Activated CD4-positive, alpha-beta T cell treated with anti-CD3 and anti-CD28 coated beads, Interleukin-2, amount 50 U/mL, for 48 hours (primary cell): ENCODE measurements at regions not wholly inside any gene's neighbourhood (a gene's known extent, or its start where the extent isn't known, plus 50 kb on each side); places are given as distances from the start of the nearest gene placed in this dataset.

Experiments used
- DNase-seq, 2 experiments: peaks; one replicate each; pipeline ENCODE4 v3.0.0-alpha.2; 2020

DNA sequence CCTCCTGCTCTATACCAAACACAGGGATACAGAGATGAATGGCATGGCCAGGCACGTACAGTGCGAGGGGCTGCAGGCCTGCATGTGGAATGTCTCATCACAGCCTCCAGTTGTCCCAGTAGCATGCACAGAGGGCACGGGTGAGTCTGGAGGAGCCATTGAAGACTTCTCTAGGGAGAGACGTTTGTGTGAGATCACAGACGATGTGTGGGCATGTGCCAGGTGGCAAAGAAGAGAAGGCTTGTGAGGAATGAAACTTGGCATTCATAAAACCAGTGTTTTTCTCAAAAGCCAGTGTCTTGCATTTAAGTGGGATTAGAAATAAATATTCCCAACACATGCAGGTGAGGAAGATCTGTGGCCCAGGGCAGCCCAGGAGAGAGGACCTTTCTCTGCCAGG lies 119.1 kb upstream of the UBE3A start:
- DNase-seq, result no peak

DNA sequence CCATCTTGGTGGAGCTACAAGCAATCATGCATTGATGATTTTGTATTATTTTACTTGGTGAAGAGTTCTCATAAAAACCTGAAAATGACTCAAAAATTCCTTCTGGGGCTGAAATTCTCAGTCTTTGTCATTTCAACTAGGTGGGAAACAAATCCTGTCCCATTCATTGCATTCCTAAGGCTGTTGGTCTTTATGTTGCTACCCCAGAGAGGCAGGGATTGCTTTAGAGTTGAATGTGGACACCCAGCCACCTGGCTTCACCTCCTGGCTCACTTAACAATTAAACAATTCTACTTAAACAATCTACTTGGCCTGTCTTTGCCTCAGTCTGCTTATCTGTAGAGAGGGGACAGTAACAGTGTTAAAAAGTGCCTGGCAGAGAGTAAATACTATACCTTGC lies 117.3 kb upstream of the UBE3A start:
- no peak for DNase-seq

DNA sequence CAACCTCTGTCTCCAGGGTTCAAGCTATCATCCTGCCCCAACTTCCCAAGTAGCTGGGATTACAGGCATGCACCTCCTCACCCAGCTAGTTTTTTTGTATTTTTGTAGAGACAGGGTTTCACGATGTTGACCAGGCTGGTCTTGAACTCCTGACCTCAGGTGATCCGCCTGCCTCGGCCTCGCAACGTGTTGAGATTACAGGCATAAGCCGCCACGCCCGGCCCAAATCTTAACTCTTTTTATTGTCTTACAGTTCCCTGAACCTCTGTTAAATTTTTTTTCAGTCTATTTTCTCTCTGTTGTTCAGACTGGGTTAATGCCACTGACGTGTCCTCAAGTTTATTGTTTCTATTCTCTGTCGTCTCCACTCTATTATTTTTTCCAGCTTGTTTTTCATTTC lies 115.8 kb upstream of the UBE3A start:
- no peak for DNase-seq

DNA sequence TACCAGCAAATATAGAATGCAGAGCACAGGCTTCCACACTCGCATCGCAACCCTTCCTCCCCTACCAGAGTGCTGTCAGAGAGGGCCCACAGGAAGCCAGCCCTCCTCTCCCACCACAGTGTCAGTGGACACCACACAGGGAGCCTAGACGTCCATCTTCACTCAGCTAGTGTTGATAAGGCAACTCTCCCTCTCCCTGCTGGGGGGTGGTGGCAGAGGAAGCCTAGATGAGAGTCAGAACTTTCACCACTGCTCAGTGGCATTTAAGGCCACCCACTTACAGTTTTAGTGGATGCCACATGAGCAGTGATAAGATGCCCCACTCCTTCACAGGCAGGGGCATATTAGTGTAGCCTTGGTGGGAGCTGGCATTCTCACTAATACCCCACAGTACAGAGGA lies 109.8 kb upstream of the UBE3A start:
- no peak for DNase-seq

DNA sequence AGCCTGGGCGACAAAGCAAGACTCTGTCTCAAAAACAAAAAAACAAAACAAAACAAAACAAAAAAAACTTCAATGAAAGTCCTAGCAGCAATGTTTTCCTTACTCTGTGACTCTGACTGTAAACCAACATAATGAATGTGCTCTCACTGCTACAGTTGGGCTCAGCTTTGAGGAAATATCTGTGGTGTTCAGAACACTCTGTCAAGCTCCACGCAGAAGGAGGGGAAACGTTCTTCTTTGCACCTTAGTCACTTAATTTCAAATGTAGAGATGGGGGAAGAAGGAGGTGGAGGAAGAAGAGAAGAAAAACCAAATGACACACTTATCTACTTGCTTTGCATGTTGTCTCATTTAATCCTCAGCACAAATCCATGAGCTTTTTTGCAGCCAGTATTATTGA lies 107.1 kb upstream of the UBE3A start:
- no peak for DNase-seq

DNA sequence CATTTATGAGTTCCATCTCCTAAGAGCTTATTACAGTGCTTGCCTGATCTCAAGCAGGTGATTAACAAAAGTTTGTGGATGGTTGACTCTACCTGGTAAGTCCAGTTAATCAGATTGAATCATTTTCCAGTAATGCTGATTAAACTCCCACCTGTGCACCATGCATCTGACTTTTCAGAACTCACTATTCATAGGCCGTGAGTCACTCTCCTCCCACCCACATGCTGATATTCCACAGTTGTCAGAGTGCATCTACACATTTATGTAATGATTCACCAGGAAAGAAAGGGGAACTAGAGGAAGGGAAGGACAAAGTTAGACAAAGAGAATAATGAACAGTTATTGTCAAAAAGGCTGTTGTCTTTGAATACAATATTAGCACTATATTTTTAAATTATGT lies 106.2 kb upstream of the UBE3A start:
- DNase-seq, result peak in 1 of 2 experiments; percentile 4

DNA sequence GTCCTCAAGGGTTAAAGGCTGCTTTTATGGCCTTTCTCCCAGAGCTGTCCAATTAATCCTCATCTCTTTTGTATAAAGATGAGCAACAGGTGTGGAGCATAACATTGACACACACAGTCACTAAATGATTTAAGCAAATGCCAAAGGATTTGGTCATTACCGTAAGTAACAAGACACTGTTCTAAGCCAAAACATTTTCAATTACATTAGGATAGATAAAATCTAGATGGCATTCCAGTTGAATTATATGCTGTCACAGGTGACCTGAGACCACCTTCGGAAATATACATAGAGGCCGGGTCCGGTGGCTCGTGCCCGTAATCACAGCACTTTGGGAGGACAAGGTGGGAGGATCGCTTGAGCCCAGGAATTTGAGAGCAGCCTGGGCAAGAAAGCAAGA lies 105.3 kb upstream of the UBE3A start:
- no peak for DNase-seq

DNA sequence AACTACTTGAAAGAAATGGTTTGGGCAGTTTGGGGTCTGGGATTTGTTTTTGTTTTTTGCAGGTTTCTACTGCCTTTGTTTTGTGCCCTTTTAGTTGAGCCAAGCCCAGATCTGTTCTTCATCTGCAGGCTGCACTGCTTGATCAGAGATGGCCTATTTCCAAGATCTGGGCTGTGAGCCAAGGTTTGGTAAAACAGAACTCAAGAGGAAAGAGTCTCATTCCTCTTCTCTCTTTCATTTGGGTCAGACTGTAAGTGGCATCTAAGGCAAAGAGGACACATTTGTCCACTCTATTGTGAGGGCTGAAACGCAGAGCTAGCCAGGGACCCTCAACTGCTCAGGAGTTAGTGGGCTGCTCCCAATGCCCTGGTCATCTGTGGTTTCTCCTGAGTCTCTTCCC lies 104.4 kb upstream of the UBE3A start:
- no peak for DNase-seq

DNA sequence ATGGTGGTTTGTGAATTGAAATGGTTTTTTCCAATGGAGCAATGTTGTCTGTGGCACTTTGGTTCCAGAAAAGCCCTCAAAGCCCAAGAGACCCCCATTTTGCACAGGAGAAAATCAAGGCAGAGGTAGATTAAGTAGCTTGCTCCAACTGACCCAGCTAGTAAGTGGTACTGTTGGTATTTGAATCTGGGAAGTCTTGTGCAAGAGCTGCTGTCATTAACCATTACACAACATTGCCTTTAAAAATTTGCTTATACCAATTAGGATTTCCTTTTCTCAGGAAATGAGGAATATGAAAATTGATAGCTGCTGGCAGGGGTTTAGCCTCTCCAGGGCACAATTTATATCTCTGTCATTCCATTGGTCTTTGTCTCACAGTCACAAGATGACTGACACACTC lies 102.4 kb upstream of the UBE3A start:
- no peak for DNase-seq

DNA sequence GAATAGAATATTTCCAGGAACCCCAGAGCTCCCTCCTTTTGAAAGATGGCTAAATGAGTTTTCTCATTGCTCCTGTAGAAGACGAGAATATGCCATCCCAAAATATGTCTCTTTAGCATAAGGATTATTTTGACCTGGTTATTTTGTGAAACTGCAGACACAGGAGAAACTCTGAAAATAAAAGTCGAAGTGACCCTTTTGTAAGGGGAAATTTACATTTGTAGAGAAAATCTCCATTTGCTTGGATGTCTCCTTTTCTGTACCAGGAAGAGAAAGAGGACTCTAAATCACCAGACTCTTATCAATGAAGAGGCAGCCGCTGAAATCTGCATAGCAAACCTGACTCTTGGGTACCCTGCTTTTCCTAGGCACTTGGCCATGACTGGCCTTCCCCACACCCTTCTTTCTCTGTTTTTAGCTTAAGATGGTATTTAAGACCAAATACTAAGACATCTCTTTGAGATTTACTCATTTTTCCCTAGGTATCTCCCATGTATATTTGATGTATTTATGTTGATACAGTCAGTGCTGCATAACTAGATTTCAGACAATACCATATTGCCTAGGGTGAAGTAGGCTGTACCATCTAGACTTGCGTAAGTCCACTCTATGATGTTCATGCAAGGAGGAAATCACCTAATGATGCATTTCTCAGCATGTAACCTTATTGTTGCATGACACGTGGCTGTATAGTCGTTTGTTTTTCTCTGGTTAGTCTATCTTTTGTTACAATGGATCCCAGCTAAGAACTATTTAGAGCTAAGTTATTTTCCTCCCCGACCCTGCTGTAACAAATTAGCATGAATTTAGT lies 98.2 kb upstream of the UBE3A start:
- no peak for DNase-seq

DNA sequence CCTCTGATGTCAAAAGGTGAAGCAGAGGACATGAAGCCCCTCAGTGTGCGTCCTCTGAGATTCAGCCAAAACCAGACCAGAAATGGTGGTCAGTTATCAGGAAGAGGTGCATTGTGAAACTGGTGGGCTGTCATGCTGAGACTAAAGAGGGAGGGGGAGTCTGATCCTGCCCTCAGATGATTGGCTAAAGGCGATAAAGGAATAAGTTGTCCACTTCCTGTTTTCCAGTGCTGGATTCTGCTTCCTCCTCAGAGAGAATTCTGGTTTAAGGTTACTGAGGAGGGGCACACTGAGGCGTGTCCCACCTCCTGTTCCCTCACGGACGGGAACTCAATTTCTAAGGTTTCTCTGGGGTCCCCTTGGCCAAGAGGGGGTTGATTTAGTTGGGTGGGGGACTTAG lies 97.0 kb upstream of the UBE3A start:
- no peak for DNase-seq

DNA sequence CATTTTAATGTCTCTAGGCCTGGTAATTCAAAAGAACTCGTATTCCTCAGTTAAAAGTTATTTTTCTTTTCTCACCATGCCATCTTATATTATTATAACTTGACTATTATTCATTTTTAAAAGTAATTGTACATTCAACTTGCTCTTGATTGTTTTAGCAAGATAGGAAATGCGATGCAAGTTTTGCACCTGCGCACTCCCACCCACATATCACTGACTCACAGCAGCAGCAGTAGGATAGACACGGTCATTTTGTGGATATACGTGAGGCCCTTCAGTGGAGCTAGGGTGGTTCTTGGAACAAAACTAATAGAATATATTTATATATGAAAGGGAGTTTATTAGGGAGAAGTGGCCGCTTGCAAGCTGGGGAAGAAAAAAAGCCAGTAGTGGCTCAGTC lies 95.5 kb upstream of the UBE3A start:
- no peak for DNase-seq

DNA sequence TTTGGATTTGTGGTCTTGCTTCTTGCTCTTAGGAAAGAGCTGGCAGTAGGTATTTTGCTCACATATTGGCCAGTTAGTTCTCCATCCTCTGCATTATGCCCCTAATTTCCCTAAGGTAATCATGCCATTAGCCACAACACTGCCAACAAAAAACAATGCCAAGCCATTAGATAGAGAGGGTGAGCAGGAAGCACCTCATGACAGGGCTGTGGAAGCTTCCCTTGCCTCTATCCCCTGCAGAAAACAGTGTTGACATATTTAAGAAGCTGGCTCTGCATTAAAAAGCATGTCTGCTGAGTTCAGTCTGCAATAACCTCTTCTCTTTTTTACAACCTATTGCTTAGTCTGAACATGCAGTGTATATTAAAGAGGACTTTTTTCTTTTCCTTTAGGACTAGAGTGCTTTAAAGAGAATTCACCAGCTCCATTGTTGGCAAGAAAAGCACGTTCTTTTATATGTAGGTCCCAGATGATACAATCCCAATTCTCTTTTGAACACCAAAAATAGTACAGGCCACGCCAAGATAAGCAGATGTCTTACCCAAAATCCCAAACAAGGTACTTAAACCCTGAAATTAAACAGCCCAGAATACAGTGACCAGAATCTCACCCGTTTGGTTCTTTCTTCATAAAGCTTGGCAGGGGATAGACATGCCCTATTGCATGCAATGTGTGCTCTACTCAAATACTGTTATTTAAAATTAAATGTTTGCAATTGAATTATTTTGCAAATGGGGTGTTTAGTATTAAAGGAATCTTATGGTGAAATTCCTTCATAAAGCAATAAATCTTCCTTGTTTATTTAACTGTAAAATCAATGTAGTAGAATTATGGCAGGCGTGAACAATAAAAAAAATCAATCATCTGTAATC lies 93.7 kb upstream of the UBE3A start:
- no peak for DNase-seq

DNA sequence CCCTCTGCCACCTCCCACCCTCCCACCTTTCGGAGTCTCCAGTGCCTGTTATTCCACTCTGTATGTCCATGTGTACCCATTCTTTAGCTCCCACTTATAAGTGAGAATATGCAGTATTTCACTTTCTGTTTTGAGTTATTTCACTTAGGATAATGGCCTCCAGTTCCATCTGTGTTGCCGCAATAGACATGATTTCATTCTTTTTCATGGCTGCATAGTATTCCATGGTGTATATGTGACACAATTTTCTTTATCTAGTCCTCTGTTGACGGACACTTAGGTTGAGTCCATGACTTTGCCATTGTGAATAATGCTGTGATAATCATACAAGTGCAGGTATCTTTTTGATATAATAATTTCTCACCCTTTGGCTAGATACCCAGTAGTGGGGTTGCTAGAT lies 91.0 kb upstream of the UBE3A start:
- DNase-seq, result no peak

DNA sequence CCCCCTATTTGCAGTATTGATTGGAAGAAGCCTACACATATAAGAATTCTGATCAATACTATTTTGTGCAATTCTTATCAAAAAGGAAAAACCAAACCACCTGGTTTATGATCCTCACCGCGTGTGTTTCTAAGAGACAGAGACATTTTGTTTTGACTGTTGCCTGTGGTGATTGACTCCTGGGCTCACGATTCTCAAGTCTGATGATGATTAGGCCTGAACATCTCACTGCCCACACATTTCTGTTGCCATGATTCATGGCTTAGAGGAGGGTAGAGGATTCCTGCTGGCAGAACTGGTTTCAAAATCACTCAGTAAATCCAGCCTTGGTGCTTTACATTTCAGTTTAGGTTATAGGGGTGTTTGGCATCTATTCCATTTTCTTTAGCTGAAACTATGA lies 88.3 kb upstream of the UBE3A start:
- DNase-seq, result no peak

DNA sequence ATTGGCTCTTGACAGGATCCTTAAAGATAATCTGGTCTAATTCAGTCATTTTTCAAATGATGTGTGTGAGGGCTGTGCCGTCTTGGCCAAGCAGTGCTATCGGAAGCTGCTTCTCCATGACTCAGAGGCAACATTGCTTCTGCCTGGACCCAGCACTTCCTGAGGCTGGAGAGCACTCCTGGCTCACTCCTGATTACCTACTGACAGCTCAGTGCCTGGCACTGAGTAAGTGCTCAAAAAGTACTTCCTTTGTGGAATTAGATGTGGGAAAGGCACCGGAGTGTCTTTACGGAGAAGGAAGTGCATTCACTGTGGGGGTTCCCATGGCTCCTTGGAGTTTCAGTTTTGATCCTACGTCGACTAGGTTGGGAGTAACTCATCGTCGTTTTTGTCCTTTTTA lies 86.9 kb upstream of the UBE3A start:
- no peak for DNase-seq

DNA sequence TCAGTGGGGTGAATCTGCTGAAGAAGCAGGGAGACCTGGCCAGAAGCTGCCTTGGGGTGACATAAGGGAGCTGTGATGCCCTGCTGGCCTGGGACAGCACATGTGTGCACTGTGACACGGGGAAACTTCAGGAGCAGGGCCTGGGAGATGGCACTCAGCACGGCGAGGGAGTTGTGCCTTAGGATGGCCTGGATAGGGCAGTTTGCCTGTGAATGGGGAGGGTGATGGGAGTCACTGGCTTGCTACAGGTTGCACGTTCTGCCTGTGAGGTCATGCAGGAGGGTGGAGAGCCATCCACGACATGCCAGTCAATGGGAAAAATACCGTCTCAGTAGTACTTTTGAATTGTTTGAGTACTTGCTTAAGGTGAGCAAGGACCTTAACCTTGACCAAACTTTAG lies 76.8 kb upstream of the UBE3A start:
- DNase-seq, result no peak

DNA sequence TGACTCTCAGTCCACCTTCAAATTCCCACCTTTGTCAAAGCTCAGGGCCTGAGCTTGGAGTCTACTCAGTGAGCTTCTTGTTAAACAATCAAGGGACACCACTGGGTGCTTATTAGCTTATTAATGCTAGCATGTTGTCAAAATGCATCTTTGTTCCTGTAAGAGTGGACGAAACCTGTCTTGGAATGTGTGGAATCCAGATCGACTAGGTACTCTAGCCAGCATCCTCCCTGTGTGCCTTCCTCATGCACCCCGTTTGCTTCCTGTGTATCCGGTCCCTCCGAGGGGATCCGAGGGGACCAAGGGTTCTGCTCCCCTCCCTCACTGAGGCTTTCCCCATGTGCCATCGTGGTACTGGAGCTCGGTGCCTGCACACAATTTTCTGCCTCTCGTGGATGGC lies 75.7 kb upstream of the UBE3A start:
- DNase-seq, result no peak

DNA sequence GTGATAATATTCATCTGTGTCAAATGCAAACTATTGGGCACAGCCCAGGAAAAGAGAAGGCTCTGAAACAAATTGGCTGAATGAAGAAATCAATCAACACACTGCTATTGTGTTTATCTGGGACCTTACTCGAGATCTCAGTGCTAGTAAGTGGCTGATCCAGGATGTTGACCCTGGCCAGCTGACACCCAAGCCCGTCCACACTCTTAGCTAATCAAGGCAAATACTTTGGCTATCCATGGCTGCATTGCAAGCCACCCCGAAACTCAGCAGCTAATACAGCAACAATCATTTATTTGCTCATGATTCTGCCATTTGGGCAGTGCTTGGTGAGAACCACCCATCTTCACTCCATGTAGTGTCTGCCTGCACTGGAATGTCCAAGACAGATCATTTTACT lies 74.1 kb upstream of the UBE3A start:
- no peak for DNase-seq

DNA sequence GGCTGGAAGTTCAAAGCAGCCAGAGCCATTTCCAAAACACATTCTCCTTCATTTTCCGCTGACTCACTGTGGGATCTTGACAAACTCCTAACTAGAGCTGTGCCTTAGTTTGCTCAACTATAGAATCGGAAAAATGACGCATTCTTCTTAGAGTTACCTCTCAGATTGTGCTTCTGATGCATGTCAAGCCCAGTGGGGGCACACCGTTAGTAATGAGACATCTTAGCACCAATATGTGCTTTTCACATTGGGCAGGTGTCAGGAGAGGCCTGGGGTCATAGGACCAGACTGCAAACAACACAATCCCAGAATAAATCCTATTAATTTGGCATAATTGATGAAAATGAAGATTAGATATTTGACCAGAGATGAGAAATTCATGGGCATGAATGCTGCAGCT lies 71.3 kb upstream of the UBE3A start:
- no peak for DNase-seq

DNA sequence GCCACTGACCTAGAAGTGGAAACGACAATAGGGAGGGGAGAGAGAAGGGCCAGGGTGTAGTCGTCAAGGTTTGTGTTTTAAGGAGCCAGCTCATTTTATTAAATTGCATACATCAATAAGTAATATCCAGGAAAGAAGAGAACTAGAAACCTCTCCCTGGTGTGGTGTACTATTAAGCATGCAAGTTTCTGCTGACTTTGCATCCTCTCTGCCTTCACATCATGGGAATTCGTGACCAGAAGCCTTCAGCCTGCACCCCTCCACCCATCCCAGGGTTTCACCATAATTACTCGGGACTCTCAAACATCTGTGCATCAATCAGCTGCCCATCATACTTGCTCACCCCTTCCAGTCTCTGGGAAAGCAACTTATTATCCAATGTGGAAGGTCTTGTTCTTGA lies 70.9 kb upstream of the UBE3A start:
- DNase-seq, result no peak

DNA sequence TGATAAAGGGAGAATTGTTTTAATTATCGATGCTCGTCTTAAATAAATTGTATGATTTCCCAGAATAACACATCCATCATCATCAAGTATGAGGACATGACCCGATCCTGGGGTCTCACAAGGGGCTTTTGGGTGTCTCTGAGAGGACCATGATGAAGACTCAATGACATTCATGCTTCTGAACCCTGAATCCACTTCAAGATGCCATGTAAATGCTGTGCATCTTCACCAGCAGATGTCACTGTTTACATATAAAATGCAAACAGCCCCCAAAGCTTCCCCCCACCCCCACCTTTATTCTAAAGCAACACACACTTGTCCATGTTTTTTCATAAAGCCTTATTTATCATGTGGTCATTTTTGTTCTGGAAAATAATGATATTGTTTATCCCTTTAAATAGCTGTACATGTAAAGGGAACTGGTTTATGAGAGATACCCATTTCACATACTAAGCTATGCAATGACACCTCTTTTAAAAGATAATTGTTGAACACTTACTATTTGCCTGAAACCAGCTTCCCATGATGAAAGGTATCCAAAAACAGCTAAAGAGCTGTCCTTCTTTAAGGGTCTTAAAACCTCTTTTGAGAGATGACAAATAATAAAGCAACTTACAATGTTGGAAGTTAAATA lies 69.7 kb upstream of the UBE3A start:
- no peak for DNase-seq

DNA sequence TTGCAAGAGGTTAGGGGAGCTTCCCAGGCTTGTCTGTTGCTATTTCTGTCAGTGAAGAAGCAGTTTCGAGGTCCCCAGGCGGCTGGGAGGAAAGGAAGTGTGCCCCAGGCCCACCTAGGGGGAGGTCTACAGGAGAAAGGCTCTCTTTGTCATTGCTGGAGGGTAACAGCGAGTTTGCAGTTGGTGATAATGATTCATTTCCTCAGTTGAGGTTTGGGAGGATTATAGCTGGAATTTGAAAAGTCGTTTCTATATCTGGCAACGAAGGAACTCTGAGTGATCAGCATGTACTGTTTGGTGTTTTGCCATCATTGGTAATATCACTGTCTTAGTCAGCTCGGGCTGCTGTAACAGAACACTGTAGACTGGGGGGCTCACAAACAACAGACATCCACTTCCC lies 65.5 kb upstream of the UBE3A start:
- no peak for DNase-seq

DNA sequence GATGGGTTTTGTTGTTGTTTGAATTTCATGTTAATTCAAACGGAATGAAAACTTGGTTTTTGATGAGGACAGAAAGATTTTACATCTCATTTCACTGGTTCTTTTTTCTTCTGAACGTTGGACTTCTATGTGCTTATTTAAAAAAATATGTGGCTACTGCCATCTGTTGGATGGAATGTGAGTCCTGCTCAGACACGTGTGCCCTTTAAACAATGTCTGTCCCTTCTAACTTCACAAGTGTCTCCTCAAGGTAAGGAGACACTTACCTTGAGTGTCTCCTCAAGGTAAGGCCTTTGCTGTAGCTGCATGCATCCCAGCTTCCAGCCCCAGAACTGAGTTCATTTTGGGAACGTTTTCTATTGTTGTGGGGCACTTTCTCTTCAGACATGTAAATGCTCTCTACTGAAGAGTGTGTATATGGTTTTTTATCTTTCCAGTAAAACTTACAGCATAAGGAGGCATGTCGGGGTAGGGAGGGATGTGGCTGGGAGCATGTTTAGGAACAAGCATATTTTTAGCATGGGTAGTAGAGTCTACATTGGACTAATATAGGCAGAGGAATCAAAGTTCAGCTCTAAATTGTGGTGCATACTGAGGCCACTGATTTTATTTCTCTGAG lies 63.1 kb upstream of the UBE3A start:
- no peak for DNase-seq
